Activated naive CD4-positive, alpha-beta T cell treated with anti-CD3 and anti-CD28 coated beads, Interleukin-2, amount 50 U/mL, for 24 hours (primary cell): ENCODE measurements at regions not wholly inside any gene's neighbourhood (a gene's known extent, or its start where the extent isn't known, plus 50 kb on each side); places are given as distances from the start of the nearest gene placed in this dataset.

ENCODE experiments used
- H3K27ac Mint-ChIP-seq: one replicate; pipeline ENCODE4 v1.8.0; 2021; ENCODE audit warnings: mild to moderate bottlenecking, mixed read lengths
- H3K27me3 Mint-ChIP-seq: one replicate; pipeline ENCODE4 v1.8.0; 2021; ENCODE audit warnings: mixed read lengths
- H3K36me3 Mint-ChIP-seq: one replicate; pipeline ENCODE4 v1.8.0; 2021; ENCODE audit warnings: mixed read lengths
- H3K4me1 Mint-ChIP-seq: one replicate; pipeline ENCODE4 v1.8.0; 2021; ENCODE audit warnings: mixed read lengths
- H3K4me3 Mint-ChIP-seq: one replicate; pipeline ENCODE4 v1.8.0; 2021; ENCODE audit warnings: mild to moderate bottlenecking, mixed read lengths
- H3K9me3 Mint-ChIP-seq: one replicate; pipeline ENCODE4 v1.8.0; 2021; ENCODE audit warnings: mixed read lengths

DNA sequence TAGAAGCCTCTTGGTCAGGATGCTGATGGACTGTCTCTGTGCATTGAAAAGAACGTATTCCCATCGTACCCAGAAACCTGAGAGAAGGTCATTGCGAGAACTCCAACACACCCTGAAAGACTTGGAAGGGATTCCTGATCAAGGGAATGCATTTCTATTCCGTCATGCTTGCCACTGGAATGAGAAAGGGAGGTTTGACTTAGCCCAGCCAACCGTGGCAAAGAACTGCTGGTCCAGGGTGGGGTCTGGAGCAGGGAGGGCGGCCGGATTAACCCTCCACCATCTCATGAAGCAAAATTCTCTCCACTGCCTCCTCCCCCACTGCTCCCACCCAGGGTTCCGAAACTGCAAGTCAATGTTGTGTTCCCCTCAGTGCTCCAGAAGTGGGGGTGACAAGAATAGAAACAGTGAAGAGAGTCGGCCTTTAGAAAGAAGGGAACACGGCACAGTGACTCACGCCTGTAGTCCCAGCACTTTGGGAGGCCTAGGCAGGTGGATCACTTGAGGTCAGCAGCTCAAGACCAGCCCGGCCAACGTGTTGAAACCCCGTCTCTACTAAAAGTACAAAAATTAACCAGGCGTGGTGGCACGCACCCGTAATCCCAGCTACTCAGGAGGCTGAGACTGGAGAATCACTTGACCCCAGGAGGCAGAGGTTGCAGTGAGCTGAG lies 137.5 kb upstream of the MGMT start:
- no peaks in the 10 kb centered on the region for H3K36me3 Mint-ChIP-seq
- no peaks in the 10 kb centered on the region for H3K9me3 Mint-ChIP-seq
- H3K27ac Mint-ChIP-seq: no peak overlapping the region
- no peaks in the 10 kb centered on the region for H3K4me1 Mint-ChIP-seq
- no peak overlapping the region for H3K4me3 Mint-ChIP-seq
- H3K27me3 Mint-ChIP-seq: peaks cover 6% of the 10 kb centered on the region

DNA sequence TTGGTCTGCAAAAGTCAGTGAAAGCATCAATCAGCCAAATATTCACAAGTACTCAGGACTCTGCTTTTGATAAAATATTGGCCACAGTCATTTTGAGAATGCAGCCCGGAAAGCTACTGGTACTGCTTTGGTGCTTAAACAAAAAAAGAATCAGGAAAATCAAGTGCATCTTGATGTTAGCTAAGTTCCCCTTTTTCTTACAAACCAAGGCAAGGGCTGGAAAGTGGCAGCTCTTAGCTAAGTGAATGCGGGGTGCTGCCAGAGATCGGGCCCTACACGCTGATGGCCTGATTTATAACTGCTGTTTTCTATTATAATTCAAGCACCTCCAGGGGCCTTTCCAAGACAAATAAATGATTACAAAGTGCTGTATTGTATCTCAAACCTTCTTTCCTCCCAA lies 136.8 kb upstream of the MGMT start:
- H3K4me1 Mint-ChIP-seq: no peaks in the 10 kb centered on the region
- H3K4me3 Mint-ChIP-seq: no peak overlapping the region
- no peaks in the 10 kb centered on the region for H3K36me3 Mint-ChIP-seq
- H3K27me3 Mint-ChIP-seq: peaks cover 6% of the 10 kb centered on the region
- H3K27ac Mint-ChIP-seq: no peak overlapping the region
- no peaks in the 10 kb centered on the region for H3K9me3 Mint-ChIP-seq

DNA sequence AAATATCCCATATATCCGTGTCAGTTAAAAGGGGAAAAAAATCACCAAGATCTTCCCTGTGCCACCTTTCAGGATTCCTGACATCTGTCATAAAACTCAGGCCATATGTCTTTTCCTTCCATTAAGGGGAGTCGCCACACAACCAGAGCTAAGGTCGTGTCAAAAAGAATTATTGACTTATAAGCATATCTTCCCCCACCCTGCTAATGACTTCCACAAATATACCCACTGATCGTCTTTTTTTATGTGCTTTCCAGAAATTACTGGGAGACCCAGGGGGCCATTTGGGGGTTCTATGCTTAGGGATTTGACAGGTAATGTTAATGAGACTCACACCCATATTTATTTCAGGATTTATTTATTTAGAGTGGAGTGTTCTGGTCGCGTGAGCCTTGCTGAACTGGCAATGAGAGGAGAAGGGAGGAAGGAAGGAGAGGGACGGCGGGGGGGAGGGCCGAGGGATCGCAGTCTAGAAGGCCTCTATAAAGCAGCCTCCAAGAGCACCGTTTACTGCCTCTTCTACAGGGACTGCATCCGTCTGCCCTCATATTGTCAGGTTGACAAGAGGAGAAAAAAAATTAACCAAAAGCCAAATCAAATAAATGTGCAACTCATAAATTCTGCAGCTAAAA lies 135.7 kb upstream of the MGMT start:
- Mint-ChIP-seq H3K27ac (no peak overlapping the region), H3K4me3 (no peak overlapping the region), H3K27me3 (peaks cover 4% of the 10 kb centered on the region), H3K9me3 (no peaks in the 10 kb centered on the region), H3K36me3 (no peaks in the 10 kb centered on the region), H3K4me1 (no peaks in the 10 kb centered on the region)

DNA sequence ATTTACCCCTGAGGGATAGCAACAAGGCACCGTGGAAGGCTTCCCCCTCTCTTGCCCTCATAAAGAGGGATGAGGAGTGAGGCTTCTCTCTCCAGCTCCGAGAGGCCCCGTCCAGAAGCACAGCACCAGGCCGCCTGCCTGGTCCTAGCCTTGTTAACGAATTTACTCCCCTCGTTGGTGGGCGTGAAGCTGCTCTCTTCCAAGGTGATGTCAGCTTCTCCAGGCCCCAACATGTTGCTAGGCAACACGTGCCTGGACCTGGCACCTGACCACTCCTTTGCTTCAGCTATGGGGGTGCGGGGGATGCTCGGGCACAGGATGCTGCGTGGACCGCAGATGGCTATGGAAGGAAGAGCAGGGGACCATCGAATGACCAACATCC lies 135.2 kb upstream of the MGMT start:
- Mint-ChIP-seq H3K4me3 (no peak overlapping the region), H3K9me3 (no peaks in the 10 kb centered on the region), H3K27ac (no peak overlapping the region), H3K27me3 (peaks cover 4% of the 10 kb centered on the region), H3K4me1 (no peaks in the 10 kb centered on the region), H3K36me3 (no peaks in the 10 kb centered on the region)

DNA sequence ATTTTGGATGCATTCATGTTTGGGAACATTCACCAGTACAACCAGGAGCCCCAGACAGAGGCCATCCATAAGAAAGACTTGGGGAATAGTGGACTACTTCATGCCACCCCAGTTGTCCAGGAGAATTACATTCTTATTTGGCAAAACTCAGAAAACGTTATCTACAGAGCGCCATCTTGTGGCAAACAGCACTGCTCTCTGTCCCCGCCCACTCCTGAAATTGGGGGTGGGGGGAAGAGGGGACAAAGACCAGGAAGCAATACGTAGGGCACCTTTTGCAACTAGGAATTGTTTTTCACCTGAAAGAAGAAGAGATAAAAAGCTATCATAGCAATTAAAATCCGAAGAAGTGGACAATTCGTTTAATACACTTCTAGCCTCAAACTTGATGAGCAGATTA lies 134.6 kb upstream of the MGMT start:
- no peak overlapping the region for H3K27ac Mint-ChIP-seq
- no peaks in the 10 kb centered on the region for H3K36me3 Mint-ChIP-seq
- no peaks in the 10 kb centered on the region for H3K4me1 Mint-ChIP-seq
- H3K4me3 Mint-ChIP-seq: no peak overlapping the region
- peaks cover 4% of the 10 kb centered on the region for H3K27me3 Mint-ChIP-seq
- H3K9me3 Mint-ChIP-seq: no peaks in the 10 kb centered on the region

DNA sequence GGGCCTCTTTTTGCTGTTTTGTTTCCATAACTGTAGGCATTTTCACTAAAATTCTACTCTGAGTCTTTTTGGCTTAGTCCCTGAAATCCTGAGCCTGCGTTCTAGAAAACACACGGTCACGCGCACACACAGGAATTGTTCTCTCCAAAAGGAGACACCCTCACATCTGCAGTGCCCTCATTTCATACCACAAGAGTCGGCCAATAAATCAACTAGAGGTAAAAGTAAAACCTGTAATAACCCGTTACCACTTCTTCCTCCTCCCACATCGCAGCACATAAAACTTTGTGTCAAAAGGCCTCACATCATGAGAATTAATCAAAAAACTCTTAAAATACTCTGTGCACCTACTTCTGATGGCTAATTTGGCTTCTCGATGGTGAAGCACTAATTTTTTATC lies 133.3 kb upstream of the MGMT start:
- Mint-ChIP-seq H3K4me1 (no peaks in the 10 kb centered on the region), H3K36me3 (no peaks in the 10 kb centered on the region), H3K27me3 (peaks cover 4% of the 10 kb centered on the region), H3K9me3 (no peaks in the 10 kb centered on the region), H3K27ac (no peak overlapping the region), H3K4me3 (no peak overlapping the region)

DNA sequence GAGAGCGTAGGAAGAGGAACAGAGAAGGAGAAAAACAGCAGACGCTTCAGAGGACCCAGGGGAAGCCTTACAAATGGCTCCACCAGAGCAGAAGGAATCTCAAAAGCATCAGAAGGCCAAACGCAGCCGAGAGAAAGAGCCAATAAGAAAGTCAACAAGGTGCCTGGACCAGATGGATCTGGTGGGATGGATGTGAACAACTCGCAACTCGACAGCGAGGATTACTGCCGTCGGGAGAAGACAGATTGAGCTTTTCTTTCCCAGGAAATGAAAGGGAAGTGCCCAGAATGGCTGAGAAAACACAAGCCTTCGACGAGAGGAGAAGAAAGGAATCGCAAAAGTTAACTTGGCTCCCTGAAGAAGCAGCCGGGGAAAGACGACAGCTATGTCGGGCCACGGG lies 132.8 kb upstream of the MGMT start:
- no peak overlapping the region for H3K27ac Mint-ChIP-seq
- H3K36me3 Mint-ChIP-seq: no peaks in the 10 kb centered on the region
- no peak overlapping the region for H3K4me3 Mint-ChIP-seq
- peaks cover 4% of the 10 kb centered on the region for H3K27me3 Mint-ChIP-seq
- H3K9me3 Mint-ChIP-seq: no peaks in the 10 kb centered on the region
- H3K4me1 Mint-ChIP-seq: no peaks in the 10 kb centered on the region

DNA sequence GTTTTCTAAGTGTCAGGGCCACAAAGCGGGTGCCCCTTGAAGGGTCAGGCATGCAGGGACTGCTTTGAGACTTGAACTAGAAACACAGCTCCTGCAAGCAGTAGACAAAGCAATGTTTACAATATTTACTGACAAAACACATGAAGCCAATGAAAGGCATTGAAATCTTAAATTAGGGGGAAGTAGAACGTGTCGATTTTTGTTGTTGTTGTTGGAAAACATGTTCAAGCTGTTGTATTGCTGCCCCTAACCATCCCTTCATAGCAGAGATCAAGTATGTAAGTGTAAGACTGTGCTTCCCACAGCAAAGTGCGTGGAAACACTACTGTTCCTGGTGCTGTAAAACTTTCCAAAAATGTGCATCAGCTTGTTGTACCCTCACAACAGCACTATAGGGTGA lies 131.6 kb upstream of the MGMT start:
- no peaks in the 10 kb centered on the region for H3K4me1 Mint-ChIP-seq
- H3K4me3 Mint-ChIP-seq: no peak overlapping the region
- H3K9me3 Mint-ChIP-seq: no peaks in the 10 kb centered on the region
- peaks cover 4% of the 10 kb centered on the region for H3K27me3 Mint-ChIP-seq
- no peak overlapping the region for H3K27ac Mint-ChIP-seq
- H3K36me3 Mint-ChIP-seq: no peaks in the 10 kb centered on the region

DNA sequence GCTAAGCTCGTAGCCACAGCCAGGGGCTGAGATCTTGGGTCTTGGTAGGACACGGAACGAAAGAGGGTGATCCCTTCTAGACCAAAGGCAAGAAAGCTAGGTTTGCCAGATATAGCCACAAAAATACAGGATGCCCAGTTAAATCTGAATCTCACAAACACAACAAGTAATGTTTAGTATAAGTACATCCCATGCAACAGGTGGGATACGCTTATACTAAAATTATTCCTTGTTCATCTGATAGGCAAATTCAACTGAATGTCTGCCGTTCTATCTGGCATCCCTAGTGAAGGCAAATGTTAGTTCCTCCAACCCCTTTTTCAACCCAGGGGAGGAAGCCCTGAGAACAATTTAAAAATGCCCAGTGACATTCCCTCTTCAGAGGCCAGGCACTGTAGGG lies 131.1 kb upstream of the MGMT start:
- Mint-ChIP-seq H3K27me3 (peaks cover 2% of the 10 kb centered on the region), H3K36me3 (no peaks in the 10 kb centered on the region), H3K9me3 (no peaks in the 10 kb centered on the region), H3K27ac (no peak overlapping the region), H3K4me3 (no peak overlapping the region), H3K4me1 (no peaks in the 10 kb centered on the region)

DNA sequence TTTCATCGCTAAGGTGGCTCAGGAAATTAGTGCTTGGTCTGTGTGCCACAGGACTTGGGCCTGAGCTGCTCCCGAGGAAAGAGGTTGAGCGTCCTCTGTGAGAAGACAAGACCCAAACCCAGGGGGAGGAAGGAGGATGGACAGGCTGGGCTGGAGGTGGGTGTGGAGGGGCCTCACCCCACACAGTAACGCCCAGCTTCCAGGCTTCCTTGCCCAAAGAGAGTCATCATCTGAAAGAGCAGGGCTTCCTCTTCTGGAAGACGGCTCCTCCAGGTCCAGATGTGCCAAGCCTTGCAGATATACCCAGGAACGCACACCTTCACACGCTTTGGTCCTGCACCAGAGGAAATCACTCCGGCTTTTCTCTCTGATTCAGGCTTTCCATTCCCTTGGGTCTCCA lies 127.8 kb upstream of the MGMT start:
- no peaks in the 10 kb centered on the region for H3K4me1 Mint-ChIP-seq
- H3K9me3 Mint-ChIP-seq: no peaks in the 10 kb centered on the region
- H3K36me3 Mint-ChIP-seq: no peaks in the 10 kb centered on the region
- no peak overlapping the region for H3K27ac Mint-ChIP-seq
- H3K27me3 Mint-ChIP-seq: no peaks in the 10 kb centered on the region
- H3K4me3 Mint-ChIP-seq: no peak overlapping the region

DNA sequence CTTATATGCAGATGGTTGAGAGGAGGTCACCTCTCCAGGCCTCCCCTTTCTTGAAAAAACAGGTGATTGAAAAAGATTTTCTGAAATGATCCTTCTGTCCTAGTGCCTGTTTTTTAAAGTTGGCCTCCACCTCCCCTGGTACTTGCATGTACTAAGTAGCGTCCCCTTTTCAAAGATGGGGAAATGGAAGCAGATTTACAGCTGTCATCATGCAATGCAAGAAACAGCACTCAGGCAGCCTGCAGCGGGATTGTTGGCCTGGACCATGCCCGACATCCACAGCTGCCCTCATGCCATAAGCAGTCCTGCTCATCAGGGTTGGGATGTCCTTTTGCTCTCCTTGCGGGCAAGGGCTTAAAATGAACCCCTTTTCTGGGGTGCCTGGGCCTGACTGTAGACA lies 127.2 kb upstream of the MGMT start:
- H3K9me3 Mint-ChIP-seq: no peaks in the 10 kb centered on the region
- H3K4me3 Mint-ChIP-seq: no peak overlapping the region
- H3K27me3 Mint-ChIP-seq: no peaks in the 10 kb centered on the region
- no peaks in the 10 kb centered on the region for H3K36me3 Mint-ChIP-seq
- H3K4me1 Mint-ChIP-seq: no peaks in the 10 kb centered on the region
- H3K27ac Mint-ChIP-seq: no peak overlapping the region

DNA sequence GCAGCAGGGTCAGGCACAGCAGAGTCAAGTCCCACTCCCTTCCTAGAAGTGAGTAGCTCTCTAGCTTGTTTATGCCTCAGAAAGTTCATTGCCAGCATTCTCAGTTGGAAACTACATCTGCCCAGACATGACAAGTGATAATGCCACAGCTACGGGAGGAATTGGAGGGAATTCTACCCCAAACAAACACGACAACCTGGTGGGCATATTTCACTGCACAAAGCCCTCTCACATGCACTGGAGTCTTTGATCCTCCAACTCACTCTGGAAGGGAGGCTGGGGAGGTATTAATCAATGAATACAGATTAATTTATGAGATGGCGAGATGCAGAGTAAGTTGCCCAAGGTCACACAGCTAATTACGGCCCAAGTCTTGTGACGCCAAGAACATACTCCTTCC lies 126.0 kb upstream of the MGMT start:
- no peak overlapping the region for H3K27ac Mint-ChIP-seq
- H3K9me3 Mint-ChIP-seq: no peaks in the 10 kb centered on the region
- no peaks in the 10 kb centered on the region for H3K27me3 Mint-ChIP-seq
- no peaks in the 10 kb centered on the region for H3K36me3 Mint-ChIP-seq
- no peak overlapping the region for H3K4me3 Mint-ChIP-seq
- no peaks in the 10 kb centered on the region for H3K4me1 Mint-ChIP-seq

DNA sequence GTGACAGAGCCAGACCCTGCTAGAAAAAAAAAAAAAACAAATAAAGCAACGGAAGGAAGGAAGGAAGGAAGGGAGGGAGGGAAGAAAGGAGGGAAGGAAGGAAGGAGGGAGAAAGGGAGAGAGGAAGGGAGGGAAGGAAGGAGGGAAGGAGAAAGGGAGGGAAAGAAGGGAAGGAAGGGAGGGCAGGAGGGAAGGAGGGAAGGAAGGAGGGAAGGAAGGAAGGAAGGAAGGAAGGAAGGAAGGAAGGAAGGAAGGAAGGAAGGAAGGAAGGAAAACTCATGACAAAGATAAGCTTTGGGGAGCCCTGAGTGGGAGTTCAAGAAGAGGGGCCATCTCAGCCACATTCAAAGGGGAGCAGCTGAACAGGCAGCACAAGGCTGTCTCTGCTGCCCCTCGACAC lies 124.7 kb upstream of the MGMT start:
- H3K4me3 Mint-ChIP-seq: no peak overlapping the region

DNA sequence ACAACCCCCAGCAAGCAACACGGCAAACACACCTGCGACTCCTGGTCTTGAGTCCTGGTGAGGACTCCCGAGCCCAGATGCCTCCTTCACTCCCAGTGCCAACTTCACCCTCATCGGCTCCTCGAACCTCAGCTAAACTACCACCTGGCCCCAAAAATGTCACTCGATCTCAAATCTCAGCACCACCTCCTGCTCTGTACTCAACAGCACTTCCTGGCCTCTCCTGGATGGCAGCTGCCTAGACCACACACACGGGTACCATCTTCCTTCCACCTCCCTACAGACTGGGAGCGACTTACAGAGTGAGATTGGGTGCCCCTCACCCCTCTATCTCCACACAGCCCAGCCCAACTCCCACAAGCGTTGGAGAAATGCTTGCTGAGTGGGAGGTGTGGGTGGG lies 123.9 kb upstream of the MGMT start:
- H3K36me3 Mint-ChIP-seq: no peaks in the 10 kb centered on the region
- H3K27me3 Mint-ChIP-seq: no peaks in the 10 kb centered on the region
- no peak overlapping the region for H3K27ac Mint-ChIP-seq
- no peaks in the 10 kb centered on the region for H3K9me3 Mint-ChIP-seq
- no peak overlapping the region for H3K4me3 Mint-ChIP-seq
- H3K4me1 Mint-ChIP-seq: no peaks in the 10 kb centered on the region

More for the DNA sequence above, 124.7 kb upstream of the MGMT start:
- H3K9me3 Mint-ChIP-seq: no peaks in the 10 kb centered on the region
- H3K4me1 Mint-ChIP-seq: no peaks in the 10 kb centered on the region
- H3K27me3 Mint-ChIP-seq: no peaks in the 10 kb centered on the region
- H3K27ac Mint-ChIP-seq: no peak overlapping the region
- no peaks in the 10 kb centered on the region for H3K36me3 Mint-ChIP-seq

DNA sequence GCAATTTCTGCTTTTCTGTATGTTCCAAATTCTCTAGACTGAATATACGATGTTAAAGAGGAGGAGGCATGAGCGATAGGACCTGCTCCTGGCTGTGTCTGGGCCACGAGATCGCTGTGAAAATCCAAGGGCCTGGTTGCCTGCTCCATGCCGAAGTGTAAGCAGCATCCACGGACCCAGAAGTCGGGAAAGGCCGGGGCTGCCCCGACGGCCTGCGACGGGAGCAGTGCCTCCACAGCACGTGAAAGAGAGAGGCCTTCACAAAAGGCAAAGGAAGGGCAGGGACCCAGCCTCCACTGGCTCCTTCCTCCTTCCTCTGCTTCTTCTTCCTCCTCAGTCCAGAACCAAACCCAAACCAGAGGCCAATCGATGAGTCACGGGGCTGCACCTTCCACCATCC lies 122.9 kb upstream of the MGMT start:
- H3K27ac Mint-ChIP-seq: no peak overlapping the region
- H3K4me3 Mint-ChIP-seq: no peak overlapping the region
- H3K27me3 Mint-ChIP-seq: no peaks in the 10 kb centered on the region
- no peaks in the 10 kb centered on the region for H3K4me1 Mint-ChIP-seq
- no peaks in the 10 kb centered on the region for H3K9me3 Mint-ChIP-seq
- no peaks in the 10 kb centered on the region for H3K36me3 Mint-ChIP-seq

DNA sequence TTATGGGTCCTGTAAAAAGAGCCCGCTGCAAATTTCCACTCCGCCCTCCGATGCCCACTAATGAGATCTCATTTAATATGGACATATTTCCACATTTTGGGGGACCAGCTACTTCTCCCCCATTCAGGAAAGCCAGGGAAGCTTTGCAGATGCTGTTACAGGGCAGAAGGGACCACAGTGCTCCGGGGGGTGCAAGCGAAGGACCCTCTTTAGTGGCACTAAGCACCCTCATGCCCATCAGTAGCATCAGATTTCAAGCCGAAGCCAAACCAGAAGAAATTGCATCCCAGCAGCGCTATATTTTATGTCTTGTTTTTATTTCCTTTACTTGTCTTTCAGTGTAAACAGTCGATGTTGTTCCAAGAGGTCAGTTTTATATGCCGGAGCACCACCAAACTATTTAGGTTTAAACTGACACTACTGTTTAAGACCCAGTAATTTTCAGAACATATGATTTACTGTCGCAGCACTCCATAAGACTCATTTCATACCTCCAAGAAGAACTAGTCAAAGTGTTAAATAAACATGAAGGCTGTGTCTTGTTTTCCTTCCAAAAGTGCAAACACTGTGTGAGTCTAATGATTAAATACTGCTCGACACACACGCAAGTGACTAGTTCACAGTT lies 122.2 kb upstream of the MGMT start:
- Mint-ChIP-seq H3K27me3 (no peaks in the 10 kb centered on the region), H3K4me3 (no peak overlapping the region), H3K4me1 (no peaks in the 10 kb centered on the region), H3K36me3 (no peaks in the 10 kb centered on the region), H3K27ac (no peak overlapping the region), H3K9me3 (no peaks in the 10 kb centered on the region)

DNA sequence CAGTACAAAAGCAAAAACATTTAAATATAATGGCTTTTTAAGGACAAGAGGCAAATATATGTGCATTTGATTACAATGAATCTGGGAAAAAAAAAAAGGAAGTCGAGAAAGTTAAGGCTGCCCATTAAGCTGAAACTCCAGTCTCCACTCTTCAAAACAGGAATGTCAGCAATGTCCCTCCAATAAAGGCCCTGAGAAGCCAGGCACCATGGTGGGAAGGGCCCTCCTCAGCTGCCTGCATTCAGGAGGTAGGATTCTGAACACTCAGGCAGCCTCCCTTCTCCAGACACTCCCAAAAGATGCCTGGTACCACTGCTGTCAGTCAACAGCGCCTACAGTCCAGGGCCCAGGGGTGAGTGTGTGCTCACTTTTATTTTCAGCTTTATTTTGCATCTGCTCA lies 121.3 kb upstream of the MGMT start:
- Mint-ChIP-seq H3K4me1 (no peaks in the 10 kb centered on the region), H3K27ac (no peak overlapping the region), H3K4me3 (no peak overlapping the region), H3K9me3 (no peaks in the 10 kb centered on the region), H3K36me3 (no peaks in the 10 kb centered on the region), H3K27me3 (no peaks in the 10 kb centered on the region)
